Activated CD4-positive, CD25-positive, alpha-beta regulatory T cell treated with anti-CD3 and anti-CD28 coated beads, Interleukin-2, amount 50 U/mL, for 24 hours (primary cell): ENCODE measurements at regions not wholly inside any gene's neighbourhood (a gene's known extent, or its start where the extent isn't known, plus 50 kb on each side); places are given as distances from the start of the nearest gene placed in this dataset.

Experiments used
- ATAC-seq, 2 donors: fragments of 150-1000 bp; cut with Tn5 transposase; one replicate each; pipeline ENCODE4 v1.10.0; 2021; ENCODE audit warnings: mild to moderate bottlenecking in 1 of 2, moderate library complexity in 1 of 2

- ATAC-seq: no peak
Observed at GRCh38 chr1:147463022-147463421, 78.3 kb upstream of the BCL9 start.

DNA sequence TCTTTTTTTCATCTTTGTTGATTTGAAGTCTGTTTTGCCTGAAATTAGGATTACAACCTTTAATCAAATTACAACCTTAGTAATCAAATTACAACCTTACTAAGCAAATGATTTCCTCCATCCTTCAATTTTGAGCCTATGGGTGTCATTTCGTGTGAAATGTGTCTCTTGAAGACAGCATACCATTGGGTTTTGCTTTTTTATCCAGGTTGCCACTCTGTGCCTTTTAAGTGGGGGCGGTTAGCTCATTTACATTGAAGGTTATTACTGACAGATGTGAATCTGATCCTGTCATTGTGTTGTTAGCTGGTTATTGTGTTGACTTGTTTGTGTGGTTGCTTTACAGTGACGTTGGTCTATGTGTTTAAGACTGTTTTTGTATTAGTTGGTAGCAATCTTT, 74.8 kb upstream of the BCL9 start:
- no peak for ATAC-seq

DNA sequence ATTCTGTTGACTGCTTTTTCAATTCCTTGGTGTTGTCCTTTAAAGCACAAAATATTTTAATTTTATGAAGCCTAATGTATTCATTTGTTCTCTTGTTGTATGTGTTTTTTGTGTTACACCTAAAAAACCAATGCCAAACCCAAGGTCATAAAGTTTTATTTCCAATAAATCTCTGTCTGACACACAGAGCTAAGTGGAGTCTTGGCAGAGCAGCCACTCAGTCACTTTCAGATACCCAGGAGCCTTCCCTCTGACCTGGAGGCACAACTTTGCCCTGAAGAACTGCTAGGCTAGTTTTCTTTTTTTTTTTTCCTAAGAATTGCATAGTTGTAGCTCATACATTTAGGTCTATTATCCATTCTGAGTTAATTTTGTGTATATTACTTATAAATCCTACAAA, 71.2 kb upstream of the BCL9 start:
- ATAC-seq: no peak

GRCh38 chr1:147472489-147472888, 68.8 kb upstream of the BCL9 start:
- no peak for ATAC-seq

- no peak for ATAC-seq
Observed at GRCh38 chr1:147472966-147473732, 68.2 kb upstream of the BCL9 start.

- no peak for ATAC-seq
Observed at GRCh38 chr1:147473733-147474049, 67.6 kb upstream of the BCL9 start.

DNA sequence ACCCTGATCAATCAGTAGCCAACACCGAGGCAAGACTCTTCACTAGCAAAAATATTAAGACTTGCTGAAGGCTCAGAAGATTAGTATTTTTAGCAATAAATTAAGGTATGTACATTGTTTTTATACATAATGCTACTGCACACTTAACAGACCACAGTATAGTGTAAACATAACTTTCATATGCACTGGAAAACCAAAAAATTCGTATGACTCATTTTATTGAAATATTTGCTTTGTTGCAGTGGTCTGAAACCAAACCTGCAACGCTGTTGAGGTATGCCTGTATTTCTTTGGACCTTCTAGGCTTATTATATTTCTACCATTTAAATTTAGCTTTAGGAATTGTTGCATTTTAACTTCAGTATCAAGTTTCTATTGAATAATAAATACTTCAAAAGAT, 65.8 kb upstream of the BCL9 start:
- ATAC-seq: no peak

- no peak for ATAC-seq
Observed at GRCh38 chr1:147478521-147478920, 62.8 kb upstream of the BCL9 start.

- no peak for ATAC-seq
Observed at GRCh38 chr1:147479864-147480564, 61.3 kb upstream of the BCL9 start.

- no peak for ATAC-seq
Observed at GRCh38 chr1:147480565-147480935, 60.8 kb upstream of the BCL9 start.

DNA sequence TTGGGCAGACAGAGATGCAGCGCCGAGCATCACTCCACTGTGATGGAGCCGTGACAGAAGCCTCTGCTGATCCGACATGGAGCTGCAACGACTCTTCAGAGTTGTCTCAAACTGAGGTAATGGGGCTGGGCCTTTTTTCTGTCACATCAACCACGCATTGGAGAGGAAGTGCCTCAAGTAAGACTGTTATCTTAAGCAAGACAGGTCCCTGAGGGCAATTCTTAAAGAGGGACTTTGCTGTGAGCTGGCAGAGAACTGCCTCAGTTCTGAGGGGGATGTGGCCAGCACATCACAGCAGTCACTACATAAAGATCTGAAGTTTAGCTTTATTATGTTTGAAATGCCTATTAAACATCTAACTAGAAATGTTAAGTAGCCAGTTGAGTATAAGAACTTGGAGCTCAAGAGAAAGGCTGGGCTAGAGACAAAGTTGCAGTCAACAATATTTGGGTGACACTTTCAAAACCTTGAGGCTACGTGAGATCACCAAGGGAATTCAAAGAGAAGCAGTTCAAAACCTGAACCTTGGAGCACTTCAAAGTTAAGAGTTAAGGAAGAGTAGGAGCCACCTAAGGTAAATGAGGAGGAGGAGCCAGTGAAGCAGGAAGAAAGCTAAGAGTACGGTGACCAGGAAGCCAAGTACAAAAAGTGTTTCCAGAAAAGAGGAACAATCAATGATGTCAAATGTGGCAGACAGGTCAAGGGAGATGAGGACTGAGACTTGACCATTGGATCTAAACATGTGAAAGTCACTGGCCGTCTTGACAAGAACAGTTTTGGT, 54.2 kb upstream of the BCL9 start:
- ATAC-seq: no peak

DNA sequence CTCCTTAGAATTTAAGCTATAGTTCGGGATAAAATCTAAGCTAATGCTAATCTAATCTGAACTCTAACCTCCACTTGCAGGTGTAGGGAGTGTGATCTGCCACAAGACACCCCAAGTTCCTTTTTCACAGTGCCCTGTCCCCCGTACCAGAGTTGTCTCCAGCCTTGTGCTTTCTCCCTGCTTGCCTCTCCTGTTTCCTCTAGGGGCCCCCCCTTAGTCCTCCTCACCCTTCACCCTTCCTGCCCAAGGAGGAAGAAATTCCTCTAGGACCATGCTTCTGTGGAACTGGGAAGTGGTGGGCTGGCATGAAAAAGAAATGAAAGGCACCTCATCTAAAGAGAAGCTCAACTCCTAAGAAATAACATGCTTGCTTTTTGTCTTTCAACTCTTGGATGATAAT, 50.2 kb upstream of the BCL9 start:
- ATAC-seq: no peak
